IMR-90 (cell line): ENCODE measurements at regions not wholly inside any gene's neighbourhood (a gene's known extent, or its start where the extent isn't known, plus 50 kb on each side); places are given as distances from the start of the nearest gene placed in this dataset.

Source experiments
- ATAC-seq: fragments of 200-7000 bp; cut with Tn5 transposase; 2 replicates; pipeline ENCODE4 v1.9.1; 2020; ENCODE audit warnings: low read depth, mild to moderate bottlenecking, moderate library complexity
- BruUV-seq: library from RNA; stranded (reverse); fragments of 400-500 nt; replicated peaks from 2 replicates; lab custom pipeline; 2021; lab: Mats Ljungman, UMichigan
- CTCF ChIA-PET: fragments of 300-600 bp; formaldehyde crosslinking; extraction: SDS; loops from one replicate; lab custom pipeline; 2021; ENCODE audit warnings: antibody characterized with exemption; lab: Yijun Ruan, JAX
- POLR2A ChIA-PET: fragments of 300-600 bp; sonication (Branson Sonifier 250); formaldehyde crosslinking; loops from one replicate; lab custom pipeline; 2022; ENCODE audit warnings: antibody characterized with exemption; ENCODE audit not compliant: unreplicated experiment; lab: Charles Lee
- DNase-seq: peaks from one replicate; pipeline ENCODE4 v3.0.0; 2013
- H2AFZ ChIP-seq: replicated peaks from 2 replicates; pipeline ENCODE3; 2013; ENCODE audit warnings: low read length, mild to moderate bottlenecking; ENCODE audit not compliant: poor library complexity
- H2AK5ac ChIP-seq: 2 replicates; pipeline ENCODE4 v1.6.1; 2013; ENCODE audit warnings: low read depth, low read length, inconsistent platforms
- H2AK9ac ChIP-seq: replicated peaks from 2 replicates; pipeline ENCODE3; 2013; ENCODE audit warnings: mild to moderate bottlenecking, low read depth, low read length, moderate library complexity; ENCODE audit not compliant: poor library complexity
- H2BK120ac ChIP-seq: 2 replicates; pipeline ENCODE4 v1.6.1; 2013; ENCODE audit warnings: low read depth, low read length, inconsistent platforms
- H2BK15ac ChIP-seq: 3 replicates; pipeline ENCODE4 v1.6.1; 2013; ENCODE audit warnings: low read depth, low read length, inconsistent platforms
- H2BK20ac ChIP-seq: 2 replicates; pipeline ENCODE4 v1.6.1; 2013; ENCODE audit warnings: low read depth, mild to moderate bottlenecking, inconsistent platforms, low read length, moderate library complexity
- H2BK5ac ChIP-seq: 2 replicates; pipeline ENCODE4 v1.6.1; 2013; ENCODE audit warnings: mild to moderate bottlenecking, low read depth, low read length, inconsistent platforms; ENCODE audit not compliant: poor library complexity, severe bottlenecking
- H3K14ac ChIP-seq: replicated peaks from 2 replicates; pipeline ENCODE4 v1.6.1; 2013; ENCODE audit warnings: low read depth, low read length, inconsistent platforms
- H3K18ac ChIP-seq: 2 replicates; pipeline ENCODE4 v1.6.1; 2013; ENCODE audit warnings: low read depth, low read length, control low read depth
- H3K23ac ChIP-seq: 2 replicates; pipeline ENCODE4 v1.6.1; 2013; ENCODE audit warnings: low read depth, low read length, inconsistent platforms
- H3K27ac ChIP-seq: 2 replicates; pipeline ENCODE4 v1.5.1; 2013; ENCODE audit warnings: mild to moderate bottlenecking, control low read depth, low read length; ENCODE audit not compliant: insufficient read depth
- H3K27me3 ChIP-seq: 2 replicates; pipeline ENCODE4 v1.6.1; 2013; ENCODE audit warnings: low read length; ENCODE audit not compliant: control insufficient read depth, insufficient read depth
- H3K36me3 ChIP-seq: 2 replicates; pipeline ENCODE4 v1.6.1; 2013; ENCODE audit warnings: low read length, mixed read lengths; ENCODE audit not compliant: control insufficient read depth, insufficient read depth
- H3K4ac ChIP-seq: 2 replicates; pipeline ENCODE4 v1.6.1; 2013; ENCODE audit warnings: low read depth, low read length, inconsistent platforms
- H3K4me1 ChIP-seq: 2 replicates; pipeline ENCODE4 v1.6.1; 2013; ENCODE audit warnings: low read length, mixed read lengths; ENCODE audit not compliant: control insufficient read depth, insufficient read depth
- H3K4me2 ChIP-seq: 2 replicates; pipeline ENCODE4 v1.6.1; 2013; ENCODE audit warnings: low read depth, mild to moderate bottlenecking, control low read depth, low read length, moderate library complexity
- H3K4me3 ChIP-seq: 2 replicates; pipeline ENCODE4 v1.5.1; 2013; ENCODE audit warnings: low read depth, mild to moderate bottlenecking, control low read depth, low read length, moderate library complexity; ENCODE audit not compliant: insufficient read depth
- H3K56ac ChIP-seq: 2 replicates; pipeline ENCODE4 v1.6.1; 2013; ENCODE audit warnings: low read length, inconsistent platforms; ENCODE audit not compliant: insufficient read depth; ENCODE audit errors: extremely low read depth
- H3K79me1 ChIP-seq, 2 experiments: 2 replicates each; pipeline ENCODE4 v1.6.1; 2013; ENCODE audit warnings: low read length in 2 of 2, inconsistent platforms in 1 of 2, low read depth in 1 of 2
- H3K9ac ChIP-seq: 2 replicates; pipeline ENCODE4 v1.6.1; 2013; ENCODE audit warnings: low read depth, low read length, control low read depth
- H3K9me1 ChIP-seq: 2 replicates; pipeline ENCODE4 v1.6.1; 2013; ENCODE audit warnings: low read length, inconsistent platforms; ENCODE audit not compliant: insufficient read depth
- H3K9me3 ChIP-seq: 2 replicates; pipeline ENCODE4 v1.6.1; 2013; ENCODE audit warnings: low read length; ENCODE audit not compliant: control insufficient read depth, insufficient read depth
- H4K20me1 ChIP-seq: 2 replicates; pipeline ENCODE4 v1.6.1; 2013; ENCODE audit warnings: low read length, inconsistent platforms; ENCODE audit not compliant: insufficient read depth
- H4K5ac ChIP-seq: 2 replicates; pipeline ENCODE4 v1.6.1; 2013; ENCODE audit warnings: mild to moderate bottlenecking, low read depth, low read length, control low read depth
- H4K8ac ChIP-seq, 2 experiments: 2 replicates each; pipeline ENCODE4 v1.6.1; 2013; ENCODE audit warnings: low read depth in 2 of 2, low read length in 2 of 2, control low read depth in 1 of 2, inconsistent platforms in 1 of 2
- H4K91ac ChIP-seq: 2 replicates; pipeline ENCODE4 v1.6.1; 2013; ENCODE audit warnings: low read depth, low read length, inconsistent platforms; ENCODE audit not compliant: insufficient read depth
- BHLHE40 ChIP-seq: fragments of 150-350 bp; IDR thresholded peaks from 2 replicates; pipeline ENCODE4 v1.6.1; 2016; ENCODE audit warnings: mild to moderate bottlenecking, low read depth, low read length
- CEBPB ChIP-seq: IDR thresholded peaks from 2 replicates; pipeline ENCODE4 v1.6.1; 2012; ENCODE audit warnings: low read depth, low read length, improper control_type of control experiment
- CHD1 ChIP-seq: IDR thresholded peaks from 2 replicates; pipeline ENCODE4 v1.6.1; 2012; ENCODE audit warnings: low read depth, low read length, improper control_type of control experiment
- CTCF ChIP-seq: conservative IDR thresholded peaks from 2 replicates; pipeline ENCODE4 v1.5.1; 2012; ENCODE audit warnings: mild to moderate bottlenecking, low read depth, low read length, improper control_type of control experiment
- ELK1 ChIP-seq: fragments of 150-350 bp; IDR thresholded peaks from 2 replicates; pipeline ENCODE4 v1.6.1; 2016; ENCODE audit warnings: low read depth, mild to moderate bottlenecking, low read length, moderate library complexity, borderline replicate concordance
- FOS ChIP-seq: fragments of 150-350 bp; IDR thresholded peaks from 2 replicates; pipeline ENCODE4 v1.6.1; 2016; ENCODE audit warnings: low read depth, low read length
- MAFK ChIP-seq: IDR thresholded peaks from 2 replicates; pipeline ENCODE4 v1.6.1; 2012; ENCODE audit warnings: low read depth, low read length, improper control_type of control experiment
- MAZ ChIP-seq: IDR thresholded peaks from 2 replicates; pipeline ENCODE4 v1.6.1; 2012; ENCODE audit warnings: low read depth, mild to moderate bottlenecking, low read length, improper control_type of control experiment, moderate library complexity, borderline replicate concordance
- MXI1 ChIP-seq: IDR thresholded peaks from 2 replicates; pipeline ENCODE4 v1.6.1; 2012; ENCODE audit warnings: low read depth, mild to moderate bottlenecking, low read length, moderate library complexity, borderline replicate concordance
- NFE2L2 ChIP-seq: fragments of 150-350 bp; IDR thresholded peaks from 2 replicates; pipeline ENCODE4 v1.6.1; 2016; ENCODE audit warnings: low read depth, mild to moderate bottlenecking, low read length
- POLR2A ChIP-seq: IDR thresholded peaks from 2 replicates; pipeline ENCODE4 v1.6.1; 2012; ENCODE audit warnings: mild to moderate bottlenecking, low read depth, low read length
- RAD21 ChIP-seq: IDR thresholded peaks from 2 replicates; pipeline ENCODE4 v1.6.1; 2012; ENCODE audit warnings: low read length, improper control_type of control experiment
- RCOR1 ChIP-seq: IDR thresholded peaks from 2 replicates; pipeline ENCODE4 v1.6.1; 2012; ENCODE audit warnings: mild to moderate bottlenecking, low read length, improper control_type of control experiment; ENCODE audit not compliant: insufficient replicate concordance
- RFX5 ChIP-seq: IDR thresholded peaks from 2 replicates; pipeline ENCODE4 v1.8.0; 2012; ENCODE audit warnings: low read depth, mild to moderate bottlenecking, low read length, moderate library complexity
- SMC3 ChIP-seq: fragments of 150-350 bp; IDR thresholded peaks from 2 replicates; pipeline ENCODE4 v1.6.1; 2016; ENCODE audit warnings: low read depth, mild to moderate bottlenecking, antibody characterized with exemption, low read length, moderate library complexity
- USF2 ChIP-seq: fragments of 150-350 bp; IDR thresholded peaks from 2 replicates; pipeline ENCODE4 v1.6.1; 2017; ENCODE audit warnings: mild to moderate bottlenecking, antibody characterized with exemption, low read length, low read depth
- WGBS, 2 experiments: methylation state at CpG; one replicate each; pipeline versions ENCODE4 v1.1.5 to v1.1.7; 2013; ENCODE audit warnings: missing lambda C conversion rate in 2 of 2; ENCODE audit not compliant: insufficient read length in 1 of 2; ENCODE audit errors: extremely low coverage in 2 of 2; 5-methylcytosine and 5-hydroxymethylcytosine counted together
- dilution Hi-C: fragments of 300-500 bp; cut with HindIII; formaldehyde crosslinking; loops from one replicate; pipeline ENCODE4 v1.14.3; 2018; ENCODE audit warnings: low sequenced_read_pairs; ENCODE audit not compliant: unreplicated experiment
- in situ Hi-C: fragments of 300-500 bp; cut with MboI; formaldehyde crosslinking; loops from 3 replicates; pipeline ENCODE4 v1.14.3; 2019; ENCODE audit warnings: low sequenced_read_pairs, inconsistent platforms, mixed read lengths
- intact Hi-C: fragments of 100-400 bp; cut with micrococcal nuclease; formaldehyde crosslinking; loops from 2 replicates; pipeline ENCODE4 v1.10.0; 2022

- no peak overlapping the region for H3K23ac ChIP-seq
- H3K27ac ChIP-seq: no peak overlapping the region
- DNase-seq: peak; percentile 1
- ChIA-PET POLR2A (no interaction called here), CTCF (interaction anchor here (0.6 to 1.0 kb wide), 4 partner anchors 33 to 353 kb away, joined by 3 to 4 read pairs (median 3); no protein-coding TSS in a partner anchor)
- H3K56ac ChIP-seq: no peak overlapping the region
- H2BK20ac ChIP-seq: no peak overlapping the region
- no peaks in the 10 kb centered on the region for H3K36me3 ChIP-seq
- H3K4me3 ChIP-seq: no peak overlapping the region
- no peak for ATAC-seq
- in situ Hi-C loops: no loop called here
- no peak overlapping the region for H4K91ac ChIP-seq
- no TSS peak for BruUV-seq
- no peak for TF ChIP-seq POLR2A
- no peak for TF ChIP-seq BHLHE40
- TF ChIP-seq ELK1: no peak
- no peak for TF ChIP-seq CTCF
- no peak for TF ChIP-seq NFE2L2
- no peak for TF ChIP-seq CEBPB
- no peak for TF ChIP-seq RAD21
- TF ChIP-seq RFX5: no peak
- TF ChIP-seq RCOR1: no peak
- no peak for TF ChIP-seq MXI1
- no peak for TF ChIP-seq SMC3
- no peak for TF ChIP-seq MAZ
- no peak for TF ChIP-seq USF2
- no peak for TF ChIP-seq FOS
- no peak for TF ChIP-seq CHD1
- TF ChIP-seq MAFK: no peak
- dilution Hi-C loops: no loop called here
- H3K9me3 ChIP-seq: no peaks in the 10 kb centered on the region
- no peak overlapping the region for H2AK9ac ChIP-seq
- H4K20me1 ChIP-seq: no peaks in the 10 kb centered on the region
- H3K9me1 ChIP-seq: no peaks in the 10 kb centered on the region
- H3K79me1 ChIP-seq: no peaks in the 10 kb centered on the region
- no peak overlapping the region for H2AFZ ChIP-seq
- H3K18ac ChIP-seq: no peak overlapping the region
- intact Hi-C loops: no loop called here
- no peak overlapping the region for H3K9ac ChIP-seq
- H2BK5ac ChIP-seq: no peak overlapping the region
- no peak overlapping the region for H4K8ac ChIP-seq
- no peak overlapping the region for H2BK15ac ChIP-seq
- no peak overlapping the region for H3K14ac ChIP-seq
- H4K5ac ChIP-seq: no peak overlapping the region
- no peak overlapping the region for H2AK5ac ChIP-seq
- WGBS, 2 experiments: no CpG with 5 or more reads among the region's 3 CpGs
- no peak overlapping the region for H3K4me2 ChIP-seq
- H3K4ac ChIP-seq: no peak overlapping the region
- peaks cover 2% of the 10 kb centered on the region; the same call in 1 of the 2 replicates for H3K27me3 ChIP-seq
- no peak overlapping the region for H2BK120ac ChIP-seq
- no peaks in the 10 kb centered on the region for H3K4me1 ChIP-seq
Observed at GRCh38 chr3:153625506-153625905, 463.5 kb downstream of the RAP2B start.
